H1 (cell line): ENCODE measurements at regions not wholly inside any gene's neighbourhood (a gene's known extent, or its start where the extent isn't known, plus 50 kb on each side); places are given as distances from the start of the nearest gene placed in this dataset.

ENCODE experiments used
- CHD1 ChIP-seq: IDR thresholded peaks from 2 replicates; pipeline ENCODE4 v1.6.1; 2012; ENCODE audit warnings: low read depth, low read length, improper control_type of control experiment
- CHD2 ChIP-seq: IDR thresholded peaks from 2 replicates; pipeline ENCODE4 v1.6.1; 2012; ENCODE audit warnings: low read length, improper control_type of control experiment
- CREB1 ChIP-seq: IDR thresholded peaks from 2 replicates; pipeline ENCODE4 v1.6.1; 2012; ENCODE audit warnings: inconsistent platforms
- CTCF ChIP-seq, 3 experiments: IDR thresholded peaks; 1 replicate in 2 of 3; 2 replicates in 1 of 3; pipeline versions ENCODE4 v1.5.1 to v1.6.1; 2011; ENCODE audit warnings: low read length in 3 of 3, mild to moderate bottlenecking in 3 of 3, inconsistent platforms in 2 of 3, low read depth in 1 of 3, moderate library complexity in 1 of 3; ENCODE audit not compliant: insufficient read depth in 1 of 3; ENCODE audit errors: control extremely low read depth in 1 of 3
- EGR1 ChIP-seq: IDR thresholded peaks from 2 replicates; pipeline ENCODE4 v1.6.1; 2011; ENCODE audit warnings: low read depth, low read length, borderline replicate concordance
- EZH2 ChIP-seq: fragments of 200-600 bp; sonication (generic); IDR thresholded peaks from 2 replicates; pipeline ENCODE4 v1.7.1; 2012; ENCODE audit warnings: low read depth, mild to moderate bottlenecking, moderate library complexity, low read length, inconsistent platforms; ENCODE audit not compliant: severe bottlenecking
- JUN ChIP-seq: IDR thresholded peaks from 2 replicates; pipeline ENCODE4 v1.6.1; 2011; ENCODE audit warnings: low read depth, mild to moderate bottlenecking, improper control_type of control experiment, low read length
- POLR2A ChIP-seq, 2 experiments: IDR thresholded peaks; 1 replicate in 1 of 2; 2 replicates in 1 of 2; pipeline ENCODE4 v1.6.1; 2011; ENCODE audit warnings: low read depth in 2 of 2, low read length in 2 of 2, mild to moderate bottlenecking in 2 of 2; ENCODE audit errors: control extremely low read depth in 1 of 2
- RXRA ChIP-seq: IDR thresholded peaks from 2 replicates; pipeline ENCODE4 v1.6.1; 2011; ENCODE audit warnings: low read depth, mild to moderate bottlenecking, low read length, moderate library complexity; ENCODE audit not compliant: insufficient read depth
- YY1 ChIP-seq: IDR thresholded peaks from 2 replicates; pipeline ENCODE4 v1.6.1; 2011; ENCODE audit warnings: low read depth, mild to moderate bottlenecking, low read length

- TF ChIP-seq CTCF (IDR thresholded peaks at IDR 0.05; ENCODE audit: control extremely low read depth in 1 of 3, insufficient read depth in 1 of 3, low read depth in 1 of 3, low read length in 3 of 3) (peak in 2 of 3 experiments; percentile 5 to 17; a peak in 3 of 4 replicates), YY1 (no peak), JUN (no peak), EZH2 (no peak), RXRA (no peak), CHD2 (no peak), CHD1 (no peak), POLR2A (IDR thresholded peaks at IDR 0.05; ENCODE audit: control extremely low read depth in 1 of 2, low read depth in 2 of 2, low read length in 2 of 2) (no peak), CREB1 (no peak), EGR1 (no peak)
Measured at GRCh38 chr14:30389877-30390385, 169.0 kb upstream of the G2E3 start.
